ENCODE measurements at regions not wholly inside any gene's neighbourhood (a gene's known extent, or its start where the extent isn't known, plus 50 kb on each side); places are given as distances from the start of the nearest gene placed in this dataset.

DNA sequence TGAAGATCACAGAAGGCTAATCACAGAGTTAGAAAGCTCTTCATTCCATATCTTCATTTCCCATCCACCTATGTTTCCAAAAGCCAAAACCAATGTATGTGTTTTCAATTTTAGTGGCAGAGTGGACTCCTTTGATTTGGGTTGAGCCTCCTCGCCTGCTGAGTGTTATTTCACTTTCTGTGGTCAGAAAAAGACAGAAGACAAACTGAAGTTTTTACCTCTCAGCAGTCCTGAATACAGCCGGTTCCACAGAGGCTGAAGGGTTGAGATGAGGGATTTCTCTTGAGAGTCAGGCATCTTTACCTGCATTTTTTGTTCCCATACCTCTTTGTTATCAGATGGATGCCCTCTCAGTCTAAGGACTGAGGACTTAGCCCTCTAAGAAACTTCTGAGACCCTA, 659.6 kb downstream of the CCSER2 start:
- ATAC-seq (no peak), DNase-seq (ENCODE audit: low spot score) (no peak)
- H4K20me1 ChIP-seq (replicated peaks; ENCODE audit: insufficient read depth): no peaks in the 10 kb centered on the region
- Mint-ChIP-seq H3K27me3 (ENCODE audit: insufficient read depth, low read depth, poor library complexity) (no peaks in the 10 kb centered on the region), H3K9me3 (peaks cover 48% of the 10 kb centered on the region), H3K4me3 (no peak overlapping the region), H3K27ac (no peak overlapping the region), H3K4me1 (no peaks in the 10 kb centered on the region), H3K36me3 (ENCODE audit: low read depth) (no peaks in the 10 kb centered on the region; the same call in 2 of the 3 replicates)
- H3K79me2 ChIP-seq (replicated peaks; ENCODE audit: insufficient read depth): no peaks in the 10 kb centered on the region
- no peaks in the 10 kb centered on the region for H3K4me1 ChIP-seq (ENCODE audit: insufficient read depth)
- no peaks in the 10 kb centered on the region for H3K27me3 ChIP-seq (ENCODE audit: insufficient read depth)
- H3K4me3 ChIP-seq: no peak overlapping the region
- TF ChIP-seq, protein P1, sequence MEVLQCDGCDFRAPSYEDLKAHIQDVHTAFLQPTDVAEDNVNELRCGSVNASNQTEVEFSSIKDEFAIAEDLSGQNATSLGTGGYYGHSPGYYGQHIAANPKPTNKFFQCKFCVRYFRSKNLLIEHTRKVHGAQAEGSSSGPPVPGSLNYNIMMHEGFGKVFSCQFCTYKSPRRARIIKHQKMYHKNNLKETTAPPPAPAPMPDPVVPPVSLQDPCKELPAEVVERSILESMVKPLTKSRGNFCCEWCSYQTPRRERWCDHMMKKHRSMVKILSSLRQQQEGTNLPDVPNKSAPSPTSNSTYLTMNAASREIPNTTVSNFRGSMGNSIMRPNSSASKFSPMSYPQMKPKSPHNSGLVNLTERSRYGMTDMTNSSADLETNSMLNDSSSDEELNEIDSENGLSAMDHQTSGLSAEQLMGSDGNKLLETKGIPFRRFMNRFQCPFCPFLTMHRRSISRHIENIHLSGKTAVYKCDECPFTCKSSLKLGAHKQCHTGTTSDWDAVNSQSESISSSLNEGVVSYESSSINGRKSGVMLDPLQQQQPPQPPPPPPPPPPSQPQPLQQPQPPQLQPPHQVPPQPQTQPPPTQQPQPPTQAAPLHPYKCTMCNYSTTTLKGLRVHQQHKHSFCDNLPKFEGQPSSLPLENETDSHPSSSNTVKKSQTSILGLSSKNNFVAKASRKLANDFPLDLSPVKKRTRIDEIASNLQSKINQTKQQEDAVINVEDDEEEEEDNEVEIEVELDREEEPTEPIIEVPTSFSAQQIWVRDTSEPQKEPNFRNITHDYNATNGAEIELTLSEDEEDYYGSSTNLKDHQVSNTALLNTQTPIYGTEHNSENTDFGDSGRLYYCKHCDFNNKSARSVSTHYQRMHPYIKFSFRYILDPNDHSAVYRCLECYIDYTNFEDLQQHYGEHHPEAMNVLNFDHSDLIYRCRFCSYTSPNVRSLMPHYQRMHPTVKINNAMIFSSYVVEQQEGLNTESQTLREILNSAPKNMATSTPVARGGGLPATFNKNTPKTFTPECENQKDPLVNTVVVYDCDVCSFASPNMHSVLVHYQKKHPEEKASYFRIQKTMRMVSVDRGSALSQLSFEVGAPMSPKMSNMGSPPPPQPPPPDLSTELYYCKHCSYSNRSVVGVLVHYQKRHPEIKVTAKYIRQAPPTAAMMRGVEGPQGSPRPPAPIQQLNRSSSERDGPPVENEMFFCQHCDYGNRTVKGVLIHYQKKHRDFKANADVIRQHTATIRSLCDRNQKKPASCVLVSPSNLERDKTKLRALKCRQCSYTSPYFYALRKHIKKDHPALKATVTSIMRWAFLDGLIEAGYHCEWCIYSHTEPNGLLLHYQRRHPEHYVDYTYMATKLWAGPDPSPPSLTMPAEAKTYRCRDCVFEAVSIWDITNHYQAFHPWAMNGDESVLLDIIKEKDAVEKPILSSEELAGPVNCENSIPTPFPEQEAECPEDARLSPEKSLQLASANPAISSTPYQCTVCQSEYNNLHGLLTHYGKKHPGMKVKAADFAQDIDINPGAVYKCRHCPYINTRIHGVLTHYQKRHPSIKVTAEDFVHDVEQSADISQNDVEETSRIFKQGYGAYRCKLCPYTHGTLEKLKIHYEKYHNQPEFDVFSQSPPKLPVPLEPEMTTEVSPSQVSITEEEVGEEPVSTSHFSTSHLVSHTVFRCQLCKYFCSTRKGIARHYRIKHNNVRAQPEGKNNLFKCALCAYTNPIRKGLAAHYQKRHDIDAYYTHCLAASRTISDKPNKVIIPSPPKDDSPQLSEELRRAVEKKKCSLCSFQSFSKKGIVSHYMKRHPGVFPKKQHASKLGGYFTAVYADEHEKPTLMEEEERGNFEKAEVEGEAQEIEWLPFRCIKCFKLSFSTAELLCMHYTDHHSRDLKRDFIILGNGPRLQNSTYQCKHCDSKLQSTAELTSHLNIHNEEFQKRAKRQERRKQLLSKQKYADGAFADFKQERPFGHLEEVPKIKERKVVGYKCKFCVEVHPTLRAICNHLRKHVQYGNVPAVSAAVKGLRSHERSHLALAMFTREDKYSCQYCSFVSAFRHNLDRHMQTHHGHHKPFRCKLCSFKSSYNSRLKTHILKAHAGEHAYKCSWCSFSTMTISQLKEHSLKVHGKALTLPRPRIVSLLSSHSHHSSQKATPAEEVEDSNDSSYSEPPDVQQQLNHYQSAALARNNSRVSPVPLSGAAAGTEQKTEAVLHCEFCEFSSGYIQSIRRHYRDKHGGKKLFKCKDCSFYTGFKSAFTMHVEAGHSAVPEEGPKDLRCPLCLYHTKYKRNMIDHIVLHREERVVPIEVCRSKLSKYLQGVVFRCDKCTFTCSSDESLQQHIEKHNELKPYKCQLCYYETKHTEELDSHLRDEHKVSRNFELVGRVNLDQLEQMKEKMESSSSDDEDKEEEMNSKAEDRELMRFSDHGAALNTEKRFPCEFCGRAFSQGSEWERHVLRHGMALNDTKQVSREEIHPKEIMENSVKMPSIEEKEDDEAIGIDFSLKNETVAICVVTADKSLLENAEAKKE (CRISPR knock-in tag; IDR thresholded peaks at IDR 0.05): no peak
- TF ChIP-seq, protein P2, sequence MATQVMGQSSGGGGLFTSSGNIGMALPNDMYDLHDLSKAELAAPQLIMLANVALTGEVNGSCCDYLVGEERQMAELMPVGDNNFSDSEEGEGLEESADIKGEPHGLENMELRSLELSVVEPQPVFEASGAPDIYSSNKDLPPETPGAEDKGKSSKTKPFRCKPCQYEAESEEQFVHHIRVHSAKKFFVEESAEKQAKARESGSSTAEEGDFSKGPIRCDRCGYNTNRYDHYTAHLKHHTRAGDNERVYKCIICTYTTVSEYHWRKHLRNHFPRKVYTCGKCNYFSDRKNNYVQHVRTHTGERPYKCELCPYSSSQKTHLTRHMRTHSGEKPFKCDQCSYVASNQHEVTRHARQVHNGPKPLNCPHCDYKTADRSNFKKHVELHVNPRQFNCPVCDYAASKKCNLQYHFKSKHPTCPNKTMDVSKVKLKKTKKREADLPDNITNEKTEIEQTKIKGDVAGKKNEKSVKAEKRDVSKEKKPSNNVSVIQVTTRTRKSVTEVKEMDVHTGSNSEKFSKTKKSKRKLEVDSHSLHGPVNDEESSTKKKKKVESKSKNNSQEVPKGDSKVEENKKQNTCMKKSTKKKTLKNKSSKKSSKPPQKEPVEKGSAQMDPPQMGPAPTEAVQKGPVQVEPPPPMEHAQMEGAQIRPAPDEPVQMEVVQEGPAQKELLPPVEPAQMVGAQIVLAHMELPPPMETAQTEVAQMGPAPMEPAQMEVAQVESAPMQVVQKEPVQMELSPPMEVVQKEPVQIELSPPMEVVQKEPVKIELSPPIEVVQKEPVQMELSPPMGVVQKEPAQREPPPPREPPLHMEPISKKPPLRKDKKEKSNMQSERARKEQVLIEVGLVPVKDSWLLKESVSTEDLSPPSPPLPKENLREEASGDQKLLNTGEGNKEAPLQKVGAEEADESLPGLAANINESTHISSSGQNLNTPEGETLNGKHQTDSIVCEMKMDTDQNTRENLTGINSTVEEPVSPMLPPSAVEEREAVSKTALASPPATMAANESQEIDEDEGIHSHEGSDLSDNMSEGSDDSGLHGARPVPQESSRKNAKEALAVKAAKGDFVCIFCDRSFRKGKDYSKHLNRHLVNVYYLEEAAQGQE (IDR thresholded peaks at IDR 0.05; ENCODE audit: unreplicated experiment): no peak
- TF ChIP-seq, protein P3, sequence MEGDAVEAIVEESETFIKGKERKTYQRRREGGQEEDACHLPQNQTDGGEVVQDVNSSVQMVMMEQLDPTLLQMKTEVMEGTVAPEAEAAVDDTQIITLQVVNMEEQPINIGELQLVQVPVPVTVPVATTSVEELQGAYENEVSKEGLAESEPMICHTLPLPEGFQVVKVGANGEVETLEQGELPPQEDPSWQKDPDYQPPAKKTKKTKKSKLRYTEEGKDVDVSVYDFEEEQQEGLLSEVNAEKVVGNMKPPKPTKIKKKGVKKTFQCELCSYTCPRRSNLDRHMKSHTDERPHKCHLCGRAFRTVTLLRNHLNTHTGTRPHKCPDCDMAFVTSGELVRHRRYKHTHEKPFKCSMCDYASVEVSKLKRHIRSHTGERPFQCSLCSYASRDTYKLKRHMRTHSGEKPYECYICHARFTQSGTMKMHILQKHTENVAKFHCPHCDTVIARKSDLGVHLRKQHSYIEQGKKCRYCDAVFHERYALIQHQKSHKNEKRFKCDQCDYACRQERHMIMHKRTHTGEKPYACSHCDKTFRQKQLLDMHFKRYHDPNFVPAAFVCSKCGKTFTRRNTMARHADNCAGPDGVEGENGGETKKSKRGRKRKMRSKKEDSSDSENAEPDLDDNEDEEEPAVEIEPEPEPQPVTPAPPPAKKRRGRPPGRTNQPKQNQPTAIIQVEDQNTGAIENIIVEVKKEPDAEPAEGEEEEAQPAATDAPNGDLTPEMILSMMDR (conservative IDR thresholded peaks at IDR 0.05; ENCODE audit: low read depth in 2 of 2): no peak
- no peak for TF ChIP-seq CREB1 (CRISPR knock-in tag; IDR thresholded peaks at IDR 0.05; ENCODE audit: low read depth)
- TF ChIP-seq EZH2 (IDR thresholded peaks at IDR 0.05; ENCODE audit: low read depth, unreplicated experiment): no peak
- TF ChIP-seq ZNF114 (CRISPR knock-in tag; IDR thresholded peaks at IDR 0.05): no peak
- TF ChIP-seq, protein P4, sequence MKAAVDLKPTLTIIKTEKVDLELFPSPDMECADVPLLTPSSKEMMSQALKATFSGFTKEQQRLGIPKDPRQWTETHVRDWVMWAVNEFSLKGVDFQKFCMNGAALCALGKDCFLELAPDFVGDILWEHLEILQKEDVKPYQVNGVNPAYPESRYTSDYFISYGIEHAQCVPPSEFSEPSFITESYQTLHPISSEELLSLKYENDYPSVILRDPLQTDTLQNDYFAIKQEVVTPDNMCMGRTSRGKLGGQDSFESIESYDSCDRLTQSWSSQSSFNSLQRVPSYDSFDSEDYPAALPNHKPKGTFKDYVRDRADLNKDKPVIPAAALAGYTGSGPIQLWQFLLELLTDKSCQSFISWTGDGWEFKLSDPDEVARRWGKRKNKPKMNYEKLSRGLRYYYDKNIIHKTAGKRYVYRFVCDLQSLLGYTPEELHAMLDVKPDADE (IDR thresholded peaks at IDR 0.05): no peak
- TF ChIP-seq NANOG (IDR thresholded peaks at IDR 0.05; ENCODE audit: borderline replicate concordance): no peak
- TF ChIP-seq EZH2phosphoT487 (IDR thresholded peaks at IDR 0.05; ENCODE audit: unreplicated experiment): no peak
- no peak for TF ChIP-seq JUNB (IDR thresholded peaks at IDR 0.05; ENCODE audit: unreplicated experiment)
- TF ChIP-seq POLR2AphosphoS5 (IDR thresholded peaks at IDR 0.05; ENCODE audit: low read depth): no peak
- no peak for TF ChIP-seq STAT1 (IDR thresholded peaks at IDR 0.05; ENCODE audit: unreplicated experiment)
- TF ChIP-seq ZNF331 (CRISPR knock-in tag; IDR thresholded peaks at IDR 0.05; ENCODE audit: low read depth): no peak
- no peak overlapping the region for H3K27ac ChIP-seq (ENCODE audit: low read depth)
- no peaks in the 10 kb centered on the region for H3K9me2 ChIP-seq (ENCODE audit: insufficient read depth)
- no peaks in the 10 kb centered on the region for H3F3A ChIP-seq (replicated peaks; ENCODE audit: low read depth)
- no peak overlapping the region for H2AFZ ChIP-seq
- H3K36me3 ChIP-seq (ENCODE audit: insufficient read depth): no peaks in the 10 kb centered on the region
- H3K4me2 ChIP-seq: no peak overlapping the region

All from GM23338 (cell line).